GM19463 (cell line): ENCODE measurements at regions not wholly inside any gene's neighbourhood (a gene's known extent, or its start where the extent isn't known, plus 50 kb on each side); places are given as distances from the start of the nearest gene placed in this dataset.
"Not testable (repeated sequence)": the region's sequence is repeated elsewhere in the genome, so short reads cannot be mapped to it uniquely, and the experiment has no call there.

ENCODE experiments used
- ATAC-seq: cut with Tn5 transposase; IDR thresholded peaks from one replicate; pipeline ENCODE4 v1.9.1; 2021; ENCODE audit warnings: mild to moderate bottlenecking, moderate library complexity; ENCODE audit not compliant: unreplicated experiment

DNA sequence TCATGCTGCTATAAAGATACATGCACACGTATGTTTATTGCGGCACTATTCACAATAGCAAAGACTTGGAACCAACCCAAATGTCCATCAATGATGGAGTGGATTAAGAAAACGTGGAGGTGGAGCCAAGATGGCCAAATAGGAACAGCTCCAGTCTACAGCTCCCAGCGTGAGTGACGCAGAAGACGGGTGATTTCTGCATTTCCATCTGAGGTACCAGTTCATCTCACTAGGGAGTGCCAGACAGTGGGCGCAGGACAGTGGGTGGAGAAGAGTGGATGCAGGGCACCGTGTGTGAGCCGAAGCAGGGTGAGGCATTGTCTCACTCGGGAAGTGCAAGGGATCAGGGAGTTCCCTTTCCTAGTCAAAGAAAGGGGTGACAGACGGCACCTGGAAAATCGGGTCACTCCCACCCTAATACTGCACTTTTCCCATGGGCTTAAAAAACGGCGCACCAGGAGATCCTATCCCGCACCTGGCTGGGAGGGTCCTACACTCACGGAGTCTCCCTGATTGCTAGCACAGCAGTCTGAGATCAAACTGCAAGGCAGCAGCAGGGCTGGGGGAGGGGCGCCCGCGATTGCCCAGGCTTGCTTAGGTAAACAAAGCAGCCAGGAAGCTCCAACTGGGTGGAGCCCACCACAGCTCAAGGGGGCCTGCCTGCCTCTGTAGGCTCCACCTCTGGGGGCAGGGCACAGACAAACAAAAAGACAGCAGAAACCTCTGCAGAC, 435.5 kb upstream of the PIK3R1 start:
- not testable (repeated sequence) for ATAC-seq

DNA sequence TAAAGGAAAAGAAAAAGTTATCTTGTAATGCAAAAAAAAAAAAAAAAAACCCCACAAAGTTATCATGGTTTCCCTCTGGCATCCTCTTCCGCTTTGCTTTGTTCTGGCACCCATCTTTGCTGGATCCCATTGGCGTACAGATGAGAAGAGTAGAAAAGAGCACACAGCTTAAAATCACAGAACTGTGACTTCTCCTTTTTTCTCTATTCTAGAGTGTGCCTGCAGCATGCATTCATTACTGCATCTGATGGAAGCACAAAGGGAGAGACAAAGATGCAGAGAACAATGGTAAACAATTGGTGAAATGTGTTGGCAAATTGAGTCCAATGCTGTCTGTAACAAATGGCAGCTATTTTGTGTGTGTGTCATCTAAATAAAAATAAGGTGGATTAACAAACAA, 440.8 kb upstream of the PIK3R1 start:
- ATAC-seq: no peak

DNA sequence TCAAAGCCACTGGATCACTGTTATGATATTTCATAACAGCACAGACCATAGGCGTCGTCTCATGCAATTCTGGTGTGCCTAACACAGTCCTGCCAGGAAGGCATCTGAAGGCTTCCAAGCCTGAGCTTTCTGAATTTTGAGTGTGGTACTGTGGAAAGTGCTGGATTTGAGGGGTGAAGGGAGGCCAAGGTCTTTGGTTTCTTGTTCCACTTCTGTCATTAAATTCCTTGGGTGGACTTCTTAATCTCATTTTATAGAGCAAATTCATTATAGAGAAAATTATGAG, 441.3 kb upstream of the PIK3R1 start:
- no peak for ATAC-seq

DNA sequence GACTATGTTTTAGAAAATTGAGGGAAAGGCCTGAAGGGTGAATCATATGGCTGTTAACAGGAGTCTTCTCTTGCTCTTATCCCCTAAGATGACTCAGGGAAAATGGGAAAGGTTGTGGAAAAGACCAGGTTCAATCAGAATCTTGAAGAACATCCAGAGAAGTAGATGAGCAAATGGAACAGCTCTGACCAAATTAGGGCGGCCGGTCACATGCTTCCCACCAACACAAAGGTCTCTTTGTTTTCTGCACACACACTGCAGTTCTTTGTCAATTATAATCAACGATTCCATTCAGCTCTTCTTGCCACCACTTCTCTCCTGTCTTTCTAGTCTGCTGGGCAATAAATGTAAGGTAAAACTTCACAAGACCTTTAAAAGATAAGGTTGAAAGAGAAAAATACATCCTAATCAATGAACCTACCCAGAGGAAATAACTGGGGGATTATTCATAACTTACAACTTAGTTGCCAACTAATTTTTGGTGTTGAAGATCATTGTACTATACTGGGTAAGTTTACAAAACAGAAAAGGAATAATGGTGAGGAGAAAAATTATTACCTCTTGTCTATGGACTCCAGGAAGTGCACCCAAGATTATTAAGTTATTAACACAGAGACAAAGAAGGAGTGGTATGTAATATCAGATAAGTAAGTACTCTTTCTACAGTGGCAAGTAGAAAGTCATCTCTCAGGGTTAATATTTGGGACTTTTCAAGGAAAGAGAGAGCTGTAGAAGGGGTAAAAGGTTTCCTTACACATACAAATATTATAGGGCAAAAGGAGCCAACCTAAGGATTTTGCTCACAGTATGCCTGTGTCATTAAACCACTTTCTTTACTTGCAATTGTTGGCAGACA, 441.9 kb upstream of the PIK3R1 start:
- ATAC-seq: no peak

DNA sequence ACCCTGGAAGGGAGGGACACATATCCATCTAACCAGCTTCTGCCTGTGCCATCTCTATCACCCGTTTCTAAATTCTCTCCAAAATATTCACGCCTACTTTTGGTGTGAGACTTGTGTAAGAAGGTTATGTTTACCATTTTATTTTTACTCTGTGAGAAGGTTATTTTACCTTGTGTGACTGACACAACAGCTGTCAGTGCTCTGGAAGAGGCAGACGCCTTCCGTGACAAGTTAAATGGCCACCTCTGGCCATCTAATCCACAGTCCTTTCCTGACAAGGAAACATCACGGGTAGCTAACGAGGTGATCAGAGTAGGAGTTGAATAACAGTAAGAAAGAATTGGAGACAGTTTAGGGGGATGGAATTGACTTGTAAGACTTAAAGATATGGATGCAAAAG, 443.8 kb upstream of the PIK3R1 start:
- ATAC-seq: no peak

DNA sequence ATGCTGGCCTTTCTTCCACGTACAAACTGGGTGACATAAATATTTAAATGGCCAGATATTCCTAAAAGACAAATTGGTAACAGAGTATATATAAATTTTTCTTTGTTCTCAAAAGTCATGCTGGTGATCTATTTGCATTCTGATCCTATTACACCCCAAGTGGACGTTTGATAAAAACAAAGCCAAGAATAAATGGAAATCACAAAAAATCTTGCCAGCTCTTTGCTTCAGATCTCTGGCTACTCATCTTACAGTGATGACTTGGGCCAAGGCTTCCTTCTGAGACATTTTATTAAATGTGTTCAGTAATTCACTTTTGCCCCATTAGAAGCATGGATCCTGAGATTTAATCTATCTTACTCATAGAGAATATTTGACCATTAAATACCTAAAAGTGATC, 444.3 kb upstream of the PIK3R1 start:
- no peak for ATAC-seq

DNA sequence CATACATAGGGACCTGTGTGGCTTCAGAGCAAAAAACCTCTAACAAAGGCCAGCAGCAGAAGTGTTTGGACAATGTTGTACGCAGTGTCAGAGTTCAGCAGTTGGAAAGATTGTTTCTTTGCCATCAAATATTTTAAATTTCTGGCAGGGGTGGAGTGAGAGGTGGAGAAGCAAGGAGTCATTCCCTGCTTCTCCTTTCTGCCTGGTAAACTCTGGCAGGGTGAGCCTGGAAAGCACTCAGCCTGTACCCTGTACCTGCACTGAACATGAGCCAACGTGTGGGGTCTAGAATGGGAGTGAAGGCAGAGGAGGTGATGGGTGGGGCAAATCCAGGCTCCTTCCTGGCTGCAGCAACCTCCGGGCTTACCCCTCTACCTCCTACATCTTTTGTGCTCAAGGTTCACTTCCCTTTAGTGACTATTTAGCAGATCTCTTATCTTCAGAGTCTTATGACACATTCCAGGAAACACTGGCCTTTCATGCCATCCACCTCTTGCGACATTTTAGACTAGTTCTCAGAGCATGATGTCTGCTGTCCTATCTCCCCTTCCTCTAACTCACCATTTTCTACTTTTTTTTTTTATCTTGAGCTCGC, 445.0 kb upstream of the PIK3R1 start:
- ATAC-seq: no peak

DNA sequence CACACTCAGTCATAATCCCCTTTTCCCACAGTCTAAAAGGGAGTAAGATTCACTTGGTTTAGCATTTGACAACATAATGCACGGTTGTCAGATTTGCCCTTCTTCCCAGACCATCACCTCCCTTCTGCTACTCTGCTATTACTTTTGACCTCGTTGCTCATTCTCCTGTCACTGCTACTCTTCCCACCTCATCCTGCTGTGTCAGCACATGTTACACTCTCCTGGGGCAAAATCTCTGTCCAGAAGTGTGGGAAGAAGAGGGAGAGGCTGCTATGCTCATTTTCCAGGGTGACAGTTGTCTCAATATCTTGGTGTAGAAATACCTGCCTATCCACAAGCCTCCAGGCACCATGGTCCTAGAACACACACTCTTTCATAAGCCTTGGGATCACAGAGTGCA, 449.9 kb upstream of the PIK3R1 start:
- ATAC-seq: no peak

DNA sequence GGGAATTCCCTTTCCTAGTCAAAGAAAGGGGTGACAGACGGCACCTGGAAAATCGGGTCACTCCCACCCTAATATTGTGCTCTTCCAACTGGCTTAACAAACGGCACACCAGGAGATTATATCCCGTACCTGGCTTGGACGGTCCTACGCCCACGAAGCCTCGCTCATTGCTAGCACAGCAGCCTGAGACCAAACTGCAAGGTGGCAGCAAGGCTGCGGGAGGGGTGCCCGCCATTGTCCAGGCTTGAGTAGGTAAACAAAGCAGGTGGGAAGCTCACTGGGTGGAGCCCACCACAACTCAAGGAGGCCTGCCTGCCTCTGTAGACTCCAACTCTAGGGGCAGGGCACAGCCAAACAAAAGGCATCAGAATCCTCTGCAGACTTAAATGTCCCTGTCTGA, 457.8 kb upstream of the PIK3R1 start:
- not testable (repeated sequence) for ATAC-seq

DNA sequence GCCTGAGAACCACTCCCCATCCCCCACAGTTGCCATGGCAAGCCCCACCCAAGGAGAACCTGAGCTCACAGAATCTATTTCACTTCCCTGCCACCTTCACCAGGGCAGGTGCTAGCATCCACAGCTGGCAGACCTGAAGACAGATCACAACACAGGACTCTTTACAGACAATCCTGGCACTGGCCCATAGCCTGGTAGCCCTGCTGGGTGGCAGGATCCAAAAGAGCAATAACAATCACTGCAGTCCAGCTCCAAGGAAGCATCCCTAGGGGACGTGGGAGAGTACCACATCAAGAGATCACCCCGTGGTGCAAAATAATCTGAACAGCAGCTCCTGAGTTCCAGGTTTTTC, 463.2 kb upstream of the PIK3R1 start:
- ATAC-seq: no peak

DNA sequence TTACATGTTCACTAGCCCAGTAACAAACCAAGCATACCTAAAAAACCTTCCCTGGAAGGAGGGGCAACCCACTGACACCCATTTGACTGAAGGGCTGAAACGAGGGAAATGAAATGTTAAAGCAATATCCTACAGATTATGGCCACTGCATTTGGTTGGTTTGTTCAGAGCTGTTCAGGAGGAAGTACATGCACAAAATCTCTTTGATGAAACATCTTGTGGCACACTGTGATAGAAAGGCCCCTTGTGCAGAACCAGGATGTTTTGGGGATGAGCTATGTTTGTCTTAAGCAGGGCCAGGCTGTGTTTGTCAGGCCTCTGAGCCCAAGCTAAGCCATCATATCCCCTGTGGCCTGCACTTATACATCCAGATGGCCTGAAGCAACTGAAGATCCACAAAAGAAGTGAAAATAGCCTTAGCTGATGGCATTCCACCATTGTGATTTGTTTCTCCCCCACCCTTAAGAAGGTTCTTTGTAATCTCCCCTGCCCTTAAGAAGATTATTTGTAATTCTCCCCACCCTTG, 467.3 kb upstream of the PIK3R1 start:
- ATAC-seq: no peak

DNA sequence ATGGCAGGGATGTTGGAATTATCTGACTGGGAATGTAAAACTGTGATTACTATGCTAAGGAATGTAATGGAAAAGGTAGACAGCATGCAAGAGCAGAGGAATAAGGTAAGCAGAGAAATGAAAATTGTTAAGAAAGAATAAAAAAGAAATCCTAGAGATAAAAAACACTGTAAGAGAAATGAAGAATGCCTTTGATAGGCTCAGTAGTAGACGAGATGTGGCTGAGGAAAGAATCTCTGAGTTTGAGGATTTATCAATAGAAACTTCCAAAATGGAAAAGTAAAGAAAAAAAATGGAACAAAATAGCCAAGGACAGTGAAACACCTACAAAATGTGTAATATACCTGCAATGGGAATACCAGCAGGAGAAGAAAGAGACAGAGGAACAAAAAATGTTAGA, 468.5 kb upstream of the PIK3R1 start:
- no peak for ATAC-seq

DNA sequence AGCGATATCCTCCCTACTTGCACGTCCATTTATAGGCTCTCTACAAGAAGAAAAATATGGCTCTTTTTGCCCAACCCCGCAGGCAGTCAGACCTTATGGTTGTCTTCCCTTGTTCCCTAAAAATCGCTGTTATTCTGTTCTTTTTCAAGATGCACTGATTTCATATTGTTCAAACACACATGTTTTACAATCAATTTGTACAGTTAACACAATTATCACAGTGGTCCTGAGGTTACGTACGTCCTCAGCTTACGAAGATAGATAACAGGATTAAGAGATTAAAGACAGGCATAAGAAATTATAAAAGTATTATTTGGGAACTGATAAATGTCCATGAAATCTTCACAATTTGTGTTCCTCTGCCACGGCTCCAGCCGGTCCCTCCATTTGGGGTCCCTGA, 468.9 kb upstream of the PIK3R1 start:
- not testable (repeated sequence) for ATAC-seq

DNA sequence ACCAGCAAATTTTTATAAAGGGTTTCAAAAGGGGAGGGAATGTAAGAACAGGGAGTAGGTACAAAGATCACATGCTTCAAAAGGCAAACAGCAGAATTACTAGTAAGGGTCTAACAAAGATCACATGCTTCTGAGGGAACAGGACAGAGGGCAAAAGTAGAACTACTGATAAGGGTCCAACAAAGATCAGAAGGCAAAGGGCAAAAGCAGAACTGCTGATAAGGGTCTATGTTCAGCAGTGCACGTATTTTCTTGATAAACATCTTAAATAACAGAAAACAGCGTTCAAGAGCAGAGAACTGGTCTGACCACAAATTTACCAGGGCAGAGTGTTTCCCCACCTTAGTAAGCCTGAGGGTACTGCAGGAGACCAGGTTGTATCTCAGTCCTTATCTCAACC, 469.5 kb upstream of the PIK3R1 start:
- ATAC-seq: no peak

DNA sequence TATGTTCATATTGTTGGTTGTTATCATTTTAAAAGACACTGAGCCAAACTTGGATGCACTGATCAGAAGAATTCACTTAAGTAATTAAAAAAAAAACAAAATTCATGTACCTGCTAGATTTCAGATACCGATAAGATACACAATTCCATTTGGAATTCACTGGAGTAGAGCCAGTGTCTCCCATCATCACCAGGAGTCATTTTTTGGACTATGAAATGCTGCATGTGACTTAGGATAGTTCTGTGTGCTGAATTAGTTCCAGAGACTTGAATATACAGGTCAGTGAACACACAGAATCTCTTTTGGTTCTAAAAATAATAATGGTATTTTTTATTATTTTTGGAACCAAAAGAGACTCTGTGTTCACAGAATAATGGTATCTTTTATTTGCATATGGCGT, 482.6 kb upstream of the PIK3R1 start:
- ATAC-seq: no peak

DNA sequence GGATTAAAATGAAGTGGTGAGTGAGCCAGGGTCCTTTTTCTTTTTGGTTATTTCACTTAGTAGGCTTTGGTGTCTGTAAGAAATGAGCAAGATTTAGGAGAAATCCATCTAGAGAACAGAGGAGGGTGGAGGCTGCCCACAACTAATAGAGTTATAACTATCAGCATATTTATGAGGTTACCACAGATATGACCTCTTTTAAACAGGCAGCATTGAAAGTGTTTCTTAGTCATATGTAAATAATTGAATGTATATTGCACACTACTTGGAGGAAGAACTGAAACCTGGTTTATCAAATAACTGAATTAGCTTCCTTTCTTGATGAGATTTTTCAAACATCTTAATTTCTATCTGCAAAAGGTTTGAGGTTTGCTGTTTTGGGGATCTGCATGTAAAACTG, 483.1 kb upstream of the PIK3R1 start:
- ATAC-seq: no peak

DNA sequence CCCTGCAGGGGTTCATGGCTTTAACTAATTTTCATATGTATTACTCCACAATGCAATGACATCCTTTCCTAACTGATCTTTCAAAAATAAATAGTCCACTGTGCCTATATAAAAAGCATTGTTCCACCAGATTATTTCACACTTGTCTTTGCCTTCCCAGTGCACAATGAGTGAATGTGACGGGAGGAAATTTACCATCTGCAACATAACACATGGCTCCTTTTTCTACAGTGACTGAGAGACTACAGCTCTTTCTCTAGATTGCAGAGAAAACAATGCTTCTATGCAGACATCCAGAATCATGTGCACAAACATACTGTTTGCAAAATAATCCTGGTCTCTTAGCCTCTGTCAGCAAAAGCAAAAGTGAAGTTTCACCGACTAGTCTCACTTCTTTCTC, 483.7 kb upstream of the PIK3R1 start:
- no peak for ATAC-seq

DNA sequence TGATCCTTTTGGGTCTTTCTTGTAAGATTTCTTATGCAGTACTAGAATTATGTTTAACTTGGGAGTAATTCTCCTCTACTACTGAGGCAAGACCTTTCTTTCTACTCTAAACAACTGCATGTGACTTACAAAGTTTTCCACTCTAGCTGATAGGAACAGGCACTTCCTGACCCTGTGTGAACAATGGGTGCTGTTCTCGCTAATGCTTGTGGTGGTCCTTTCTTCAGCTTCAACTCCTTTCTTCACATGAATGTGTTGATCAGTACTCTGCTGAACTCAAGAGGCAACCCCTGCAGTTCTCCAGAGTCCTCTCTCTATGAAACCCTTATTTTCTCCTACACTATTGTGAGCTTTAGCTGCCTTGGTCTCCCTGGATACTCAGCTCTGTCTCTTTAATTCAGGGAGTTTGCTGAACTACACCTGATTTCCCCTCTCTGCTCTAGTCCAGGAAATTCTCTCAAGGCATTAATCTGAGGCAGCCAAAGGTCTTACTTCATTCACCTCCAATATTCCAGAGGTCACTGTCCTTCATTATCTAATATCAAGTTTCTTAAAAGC, 484.6 kb upstream of the PIK3R1 start:
- ATAC-seq: no peak

DNA sequence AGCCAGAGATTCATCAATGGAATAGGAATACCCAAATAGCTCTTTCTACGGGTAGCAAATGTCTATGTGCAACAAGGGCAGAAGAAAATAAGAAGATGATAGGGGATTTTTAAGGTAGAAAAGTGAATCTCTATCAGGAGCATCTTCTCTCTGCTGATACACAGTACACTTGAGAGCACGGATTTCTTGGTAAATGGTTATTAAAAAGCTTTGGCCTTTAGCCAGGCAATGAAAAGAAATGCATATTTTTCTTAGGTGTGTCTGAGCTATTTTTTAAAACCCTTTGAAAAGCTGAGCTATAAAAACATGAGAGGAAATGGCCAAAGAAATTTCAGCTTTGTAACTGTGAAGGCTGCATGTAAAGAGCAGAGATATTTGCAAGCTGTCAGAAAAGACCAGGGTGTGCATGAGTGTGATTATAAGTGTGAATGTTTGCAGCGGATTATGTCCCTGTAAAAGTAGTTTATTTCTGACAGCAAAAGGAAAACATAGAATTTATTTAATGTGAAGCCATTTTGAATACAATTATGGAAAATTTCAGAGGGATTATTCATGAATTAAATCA, 487.1 kb upstream of the PIK3R1 start:
- ATAC-seq: no peak

DNA sequence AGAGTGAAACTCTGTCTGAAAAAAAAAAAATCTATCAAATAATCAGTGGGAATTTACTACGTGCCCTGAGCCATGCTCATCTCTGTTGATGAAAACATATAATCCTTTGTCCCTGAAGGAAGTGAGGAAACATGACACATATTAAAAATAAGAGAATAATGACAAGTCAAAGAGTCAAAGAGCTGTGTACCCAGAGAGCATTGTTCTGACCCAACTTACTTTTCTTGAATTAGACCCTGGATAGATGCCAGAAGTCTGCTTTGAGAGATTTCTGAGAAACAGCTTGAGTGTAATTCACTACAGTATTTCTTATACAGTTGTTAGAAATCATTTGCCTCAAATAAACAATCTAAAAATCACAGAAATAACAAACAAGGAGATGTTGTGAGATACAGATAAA, 490.0 kb upstream of the PIK3R1 start:
- ATAC-seq: no peak

DNA sequence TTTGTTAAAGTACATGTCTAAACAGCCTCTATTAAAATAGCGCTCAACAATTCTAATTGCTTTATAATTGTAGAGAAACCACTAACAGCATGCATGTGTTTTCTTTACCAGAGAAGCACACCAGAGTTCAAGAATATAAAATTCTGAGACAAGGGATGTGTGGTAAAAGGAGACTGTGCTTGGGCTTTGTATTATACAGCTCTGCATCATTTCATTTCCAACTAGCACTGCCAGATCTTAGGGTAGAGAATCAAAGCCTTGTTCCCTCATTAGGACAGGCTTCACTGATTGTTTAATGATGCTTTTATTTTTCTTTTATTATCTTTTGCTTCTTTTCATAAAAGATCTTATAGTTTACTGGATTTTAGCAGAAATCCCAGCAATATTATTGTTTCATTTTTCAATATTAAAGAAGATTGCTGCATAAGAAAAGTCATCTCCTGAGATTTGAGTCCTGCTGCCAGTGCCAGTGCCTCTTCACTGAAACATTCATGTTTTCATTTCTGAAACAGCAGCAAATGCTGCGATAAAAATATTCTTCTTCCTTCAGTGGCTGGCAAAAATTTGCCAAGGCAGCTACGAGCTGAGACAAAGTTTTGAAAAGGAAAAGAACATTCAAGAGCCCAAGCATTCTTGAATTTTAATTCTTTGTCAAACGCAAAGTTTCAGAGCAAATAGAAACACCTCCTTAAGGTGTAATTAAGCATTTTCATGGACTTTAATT, 491.0 kb upstream of the PIK3R1 start:
- ATAC-seq: no peak
